OCI-LY7 (cell line): ENCODE measurements at regions not wholly inside any gene's neighbourhood (a gene's known extent, or its start where the extent isn't known, plus 50 kb on each side); places are given as distances from the start of the nearest gene placed in this dataset.

Experiments used
- BruUV-seq: library from RNA; stranded (reverse); fragments of 400-500 nt; replicated peaks from 2 replicates; lab custom pipeline; 2021; lab: Mats Ljungman, UMichigan
- CTCF ChIA-PET: fragments of 300-600 bp; sonication (Branson Sonifier 250); formaldehyde crosslinking; loops from one replicate; lab custom pipeline; 2022; ENCODE audit warnings: antibody characterized with exemption; ENCODE audit not compliant: unreplicated experiment; lab: Charles Lee
- POLR2A ChIA-PET: fragments of 300-600 bp; sonication (Branson Sonifier 250); formaldehyde crosslinking; loops from one replicate; lab custom pipeline; 2022; ENCODE audit warnings: antibody characterized with exemption; lab: Charles Lee
- DNase-seq: peaks from one replicate; pipeline ENCODE4 v3.0.0-alpha.2; 2015; ENCODE audit warnings: low spot score
- H2AFZ ChIP-seq: fragments of 200-600 bp; sonication (generic), shearing (Covaris generic); 2 replicates; pipeline ENCODE4 v1.6.1; 2014; ENCODE audit warnings: mild to moderate bottlenecking, antibody characterized with exemption, low read length, moderate library complexity
- H3K27ac ChIP-seq: fragments of 200-600 bp; sonication (generic); 2 replicates; pipeline ENCODE4 v1.5.1; 2014; ENCODE audit warnings: mixed run types, low read depth, mild to moderate bottlenecking, moderate library complexity, low read length, inconsistent platforms; ENCODE audit not compliant: poor library complexity, severe bottlenecking
- H3K36me3 ChIP-seq: fragments of 200-600 bp; sonication (generic); 2 replicates; pipeline ENCODE4 v1.6.1; 2014; ENCODE audit warnings: mild to moderate bottlenecking, antibody characterized with exemption, low read length, moderate library complexity, mixed read lengths; ENCODE audit not compliant: insufficient read depth
- H3K4me1 ChIP-seq: fragments of 200-600 bp; sonication (generic); 2 replicates; pipeline ENCODE4 v1.5.1; 2014; ENCODE audit warnings: mild to moderate bottlenecking, low read length; ENCODE audit not compliant: insufficient read depth, poor library complexity, severe bottlenecking
- H3K4me2 ChIP-seq: fragments of 200-600 bp; sonication (generic); 2 replicates; pipeline ENCODE4 v1.6.1; 2014; ENCODE audit warnings: mild to moderate bottlenecking, low read length
- H3K4me3 ChIP-seq: fragments of 200-600 bp; sonication (generic); 2 replicates; pipeline ENCODE4 v1.5.1; 2014; ENCODE audit warnings: mild to moderate bottlenecking, low read depth, low read length; ENCODE audit not compliant: poor library complexity, severe bottlenecking
- H3K79me2 ChIP-seq: fragments of 200-600 bp; sonication (generic); 2 replicates; pipeline ENCODE4 v1.6.1; 2016; ENCODE audit warnings: low read depth, mild to moderate bottlenecking, low read length, moderate library complexity, mixed read lengths; ENCODE audit not compliant: insufficient read depth
- H3K9me2 ChIP-seq: fragments of 200-600 bp; sonication (generic); 2 replicates; pipeline ENCODE4 v1.6.1; 2016; ENCODE audit warnings: mild to moderate bottlenecking, low read length, mixed read lengths; ENCODE audit not compliant: insufficient read depth
- H3K9me3 ChIP-seq: fragments of 200-600 bp; sonication (generic); 2 replicates; pipeline ENCODE4 v1.6.1; 2014; ENCODE audit warnings: mild to moderate bottlenecking, mixed run types, low read length, mixed read lengths
- H4K20me1 ChIP-seq: fragments of 200-600 bp; sonication (generic); 2 replicates; pipeline ENCODE4 v1.6.1; 2014; ENCODE audit warnings: mild to moderate bottlenecking, antibody characterized with exemption, low read length, moderate library complexity, mixed read lengths; ENCODE audit not compliant: insufficient read depth
- CTCF ChIP-seq: fragments of 200-600 bp; sonication (generic); conservative IDR thresholded peaks from 2 replicates; pipeline ENCODE4 v1.5.1; 2014; ENCODE audit warnings: mild to moderate bottlenecking, antibody characterized with exemption, low read length, moderate library complexity, mixed read lengths
- EZH2phosphoT487 ChIP-seq: fragments of 200-600 bp; sonication (generic); IDR thresholded peaks from 2 replicates; pipeline ENCODE4 v1.6.1; 2018; ENCODE audit warnings: low read depth, borderline replicate concordance, mild to moderate bottlenecking, mixed run types, antibody characterized with exemption, low read length, moderate library complexity, mixed read lengths
- intact Hi-C: fragments of 100-400 bp; cut with micrococcal nuclease; formaldehyde crosslinking; loops from one replicate; pipeline ENCODE4 v1.10.0; 2022; ENCODE audit not compliant: unreplicated experiment

- Histone ChIP-seq H3K4me2 (no peak overlapping the region), H4K20me1 (no peaks in the 10 kb centered on the region), H3K27ac (no peak overlapping the region), H3K79me2 (no peaks in the 10 kb centered on the region), H2AFZ (no peak overlapping the region), H3K9me2 (no peaks in the 10 kb centered on the region), H3K36me3 (no peaks in the 10 kb centered on the region), H3K4me3 (no peak overlapping the region), H3K9me3 (no peaks in the 10 kb centered on the region), H3K4me1 (no peaks in the 10 kb centered on the region)
- POLR2A ChIA-PET = no interaction called here
- TF ChIP-seq CTCF = no peak
- no peak for TF ChIP-seq EZH2phosphoT487
- CTCF ChIA-PET = no interaction called here
- no TSS peak for BruUV-seq
- DNase-seq = no peak
- intact Hi-C loops = no loop called here
These were observed 229.5 kb upstream of the FOXQ1 start for GRCh38 chr6:1082285-1082935.

- no TSS peak for BruUV-seq
- no peak for TF ChIP-seq CTCF
- no peak for TF ChIP-seq EZH2phosphoT487
- no peaks in the 10 kb centered on the region for H3K36me3 ChIP-seq
- no peak overlapping the region for H3K4me2 ChIP-seq
- POLR2A ChIA-PET = no interaction called here
- H3K27ac ChIP-seq = no peak overlapping the region
- H3K4me1 ChIP-seq = no peaks in the 10 kb centered on the region
- H4K20me1 ChIP-seq = no peaks in the 10 kb centered on the region
- H3K9me3 ChIP-seq = no peaks in the 10 kb centered on the region
- H3K79me2 ChIP-seq = no peaks in the 10 kb centered on the region
- no peak overlapping the region for H3K4me3 ChIP-seq
- DNase-seq = no peak
- no peak overlapping the region for H2AFZ ChIP-seq
- intact Hi-C loops = no loop called here
- CTCF ChIA-PET = no interaction called here
- no peaks in the 10 kb centered on the region for H3K9me2 ChIP-seq
These were observed 230.2 kb upstream of the FOXQ1 start for GRCh38 chr6:1081551-1082284.
